ENCODE measurements at regions not wholly inside any gene's neighbourhood (a gene's known extent, or its start where the extent isn't known, plus 50 kb on each side); places are given as distances from the start of the nearest gene placed in this dataset.

DNA sequence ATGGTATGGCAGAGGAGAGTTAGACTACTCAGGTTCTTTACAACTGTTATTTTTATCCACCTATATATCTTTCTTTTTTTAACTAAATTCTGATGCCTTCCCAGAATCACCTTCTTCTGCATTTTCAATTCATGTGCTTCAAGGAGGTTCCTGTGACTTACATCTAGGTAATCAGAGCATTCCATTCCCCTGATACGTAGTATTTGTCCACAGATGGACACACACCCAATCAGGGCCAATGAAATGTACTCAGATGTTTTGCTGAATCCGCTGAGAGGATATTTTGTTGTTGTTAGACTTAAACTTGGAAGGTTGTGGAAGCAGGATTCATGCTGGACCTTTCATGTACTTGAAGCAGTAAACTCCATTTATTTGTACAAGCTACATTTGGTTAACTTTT, 159.4 kb upstream of the FER start:
- no peak for DNase-seq (ENCODE audit: low spot score)
- no peak for ATAC-seq (ENCODE audit: low FRiP score)
- TF ChIP-seq CTCF (IDR thresholded peaks at IDR 0.05): no peak

GRCh38 chr5:108587821-108588220, 159.9 kb upstream of the FER start:
- DNase-seq (ENCODE audit: low spot score) (no peak), ATAC-seq (ENCODE audit: low FRiP score) (no peak)
- TF ChIP-seq CTCF (IDR thresholded peaks at IDR 0.05): no peak

DNA sequence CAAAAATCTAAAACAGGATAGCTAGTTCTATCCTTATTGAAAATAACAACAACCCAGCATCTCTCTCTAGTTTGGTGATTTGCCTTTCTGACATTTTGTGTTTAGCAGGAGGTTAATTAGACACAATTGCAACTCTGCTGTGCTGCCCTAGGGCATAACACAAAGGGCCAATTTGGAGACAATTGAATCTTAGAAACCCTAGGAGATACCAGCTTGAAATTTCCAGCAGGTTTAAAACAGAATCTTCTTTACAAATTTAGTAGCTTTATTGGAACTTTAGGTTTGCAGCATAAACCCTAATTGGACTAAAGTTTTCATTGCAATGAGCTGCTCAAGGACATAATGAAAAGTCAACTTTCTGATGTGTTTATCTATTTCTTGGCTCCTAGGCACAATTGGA, 166.7 kb upstream of the FER start:
- no peak for ATAC-seq (ENCODE audit: low FRiP score)
- no peak for DNase-seq (ENCODE audit: low spot score)
- TF ChIP-seq CTCF (IDR thresholded peaks at IDR 0.05): no peak

DNA sequence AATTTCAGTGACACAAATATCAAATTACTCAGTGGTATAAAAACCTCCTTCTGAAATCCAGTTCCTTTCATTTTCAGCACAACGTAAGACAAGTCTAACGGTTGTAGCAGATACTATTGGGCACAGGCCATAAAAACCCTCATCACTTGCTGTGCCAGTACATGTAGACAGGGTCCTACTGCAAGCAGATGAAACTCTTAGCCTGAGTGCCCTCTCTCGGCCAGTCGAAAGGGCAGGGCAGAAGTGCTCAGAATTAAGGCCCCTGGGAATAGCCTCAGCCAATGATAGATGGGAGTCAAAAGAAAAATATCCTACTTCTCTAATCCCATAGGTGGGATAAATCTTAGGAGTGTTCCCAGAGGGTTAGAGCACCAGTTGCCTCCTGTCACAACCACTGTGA, 168.5 kb upstream of the FER start:
- TF ChIP-seq CTCF (IDR thresholded peaks at IDR 0.05): no peak
- ATAC-seq (ENCODE audit: low FRiP score): no peak
- DNase-seq (ENCODE audit: low spot score): no peak

GRCh38 chr5:108578791-108579190, 168.9 kb upstream of the FER start:
- TF ChIP-seq CTCF (IDR thresholded peaks at IDR 0.05): no peak
- no peak for DNase-seq (ENCODE audit: low spot score)
- no peak for ATAC-seq (ENCODE audit: low FRiP score)

- no peak for TF ChIP-seq CTCF (IDR thresholded peaks at IDR 0.05)
- ATAC-seq (ENCODE audit: low FRiP score): no peak
- no peak for DNase-seq (ENCODE audit: low spot score)
These were observed 180.3 kb upstream of the FER start for GRCh38 chr5:108567429-108567828.

- ATAC-seq (ENCODE audit: low FRiP score): no peak
- TF ChIP-seq CTCF (IDR thresholded peaks at IDR 0.05): no peak
- no peak for DNase-seq (ENCODE audit: low spot score)
These were observed 182.5 kb upstream of the FBXL17 start for GRCh38 chr5:108564441-108564840.
